Epithelial cell of proximal tubule (primary cell): ENCODE measurements at regions not wholly inside any gene's neighbourhood (a gene's known extent, or its start where the extent isn't known, plus 50 kb on each side); places are given as distances from the start of the nearest gene placed in this dataset.
A peak's percentile ranks its signal among the peaks of the same experiment; 100 is the strongest.

Experiments
- DNase-seq: peaks from one replicate; pipeline ENCODE4 v3.0.0-alpha.2; 2011; ENCODE audit warnings: low read depth
- H3K4me3 ChIP-seq: 2 replicates; pipeline ENCODE4 v1.5.1; 2011; ENCODE audit warnings: low read depth, mild to moderate bottlenecking, low read length
- TF ChIP-seq, protein P1 (sequence below): conservative IDR thresholded peaks from 2 replicates; pipeline ENCODE4 v1.5.1; 2012; ENCODE audit warnings: low read depth, mild to moderate bottlenecking, low read length

- TF ChIP-seq, protein P1, sequence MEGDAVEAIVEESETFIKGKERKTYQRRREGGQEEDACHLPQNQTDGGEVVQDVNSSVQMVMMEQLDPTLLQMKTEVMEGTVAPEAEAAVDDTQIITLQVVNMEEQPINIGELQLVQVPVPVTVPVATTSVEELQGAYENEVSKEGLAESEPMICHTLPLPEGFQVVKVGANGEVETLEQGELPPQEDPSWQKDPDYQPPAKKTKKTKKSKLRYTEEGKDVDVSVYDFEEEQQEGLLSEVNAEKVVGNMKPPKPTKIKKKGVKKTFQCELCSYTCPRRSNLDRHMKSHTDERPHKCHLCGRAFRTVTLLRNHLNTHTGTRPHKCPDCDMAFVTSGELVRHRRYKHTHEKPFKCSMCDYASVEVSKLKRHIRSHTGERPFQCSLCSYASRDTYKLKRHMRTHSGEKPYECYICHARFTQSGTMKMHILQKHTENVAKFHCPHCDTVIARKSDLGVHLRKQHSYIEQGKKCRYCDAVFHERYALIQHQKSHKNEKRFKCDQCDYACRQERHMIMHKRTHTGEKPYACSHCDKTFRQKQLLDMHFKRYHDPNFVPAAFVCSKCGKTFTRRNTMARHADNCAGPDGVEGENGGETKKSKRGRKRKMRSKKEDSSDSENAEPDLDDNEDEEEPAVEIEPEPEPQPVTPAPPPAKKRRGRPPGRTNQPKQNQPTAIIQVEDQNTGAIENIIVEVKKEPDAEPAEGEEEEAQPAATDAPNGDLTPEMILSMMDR, result no peak
- no peak for DNase-seq
- H3K4me3 ChIP-seq, result no peak overlapping the region
These were observed 145.2 kb upstream of the WSCD2 start for GRCh38 chr12:107983756-107984472.

- DNase-seq, result no peak
- TF ChIP-seq, protein P1, result no peak
These were observed 144.1 kb upstream of the WSCD2 start for GRCh38 chr12:107984973-107985372.

GRCh38 chr12:107986183-107986582 lies 142.9 kb upstream of the WSCD2 start:
- DNase-seq, result no peak
- TF ChIP-seq, protein P1, result no peak

More at GRCh38 chr12:107984973-107985372, 144.1 kb upstream of the WSCD2 start:
- H3K4me3 ChIP-seq, result no peak overlapping the region

GRCh38 chr12:107990325-107990724 lies 138.8 kb upstream of the WSCD2 start:
- H3K4me3 ChIP-seq, result no peak overlapping the region
- DNase-seq, result no peak
- TF ChIP-seq, protein P1, result peak; percentile 64

More at GRCh38 chr12:107986183-107986582, 142.9 kb upstream of the WSCD2 start:
- H3K4me3 ChIP-seq, result no peak overlapping the region

- TF ChIP-seq, protein P1, result no peak
- H3K4me3 ChIP-seq, result no peak overlapping the region
- DNase-seq, result no peak
These were observed 137.1 kb upstream of the WSCD2 start for GRCh38 chr12:107992029-107992428.

- no peak for DNase-seq
- TF ChIP-seq, protein P1, result peak; percentile 64
- H3K4me3 ChIP-seq, result no peak overlapping the region
These were observed 136.1 kb upstream of the WSCD2 start for GRCh38 chr12:107992870-107993451.
